NCI-H748 (cell line): ENCODE measurements at regions not wholly inside any gene's neighbourhood (a gene's known extent, or its start where the extent isn't known, plus 50 kb on each side); places are given as distances from the start of the nearest gene placed in this dataset.

Experiments used
- DNase-seq: peaks from one replicate; lab custom pipeline; 2025; ENCODE audit not compliant: unreplicated experiment; lab: John Stamatoyannopoulos, UW

- no peak for DNase-seq
Observed at GRCh38 chr1:55363268-55363667, 148.1 kb upstream of the USP24 start.

GRCh38 chr1:55362558-55362957, 147.4 kb upstream of the USP24 start:
- no peak for DNase-seq

GRCh38 chr1:55359611-55360010, 144.4 kb upstream of the USP24 start:
- DNase-seq = no peak

GRCh38 chr1:55358581-55358980, 143.4 kb upstream of the USP24 start:
- DNase-seq = no peak

- DNase-seq = no peak
Observed at GRCh38 chr1:55355549-55355948, 140.4 kb upstream of the USP24 start.

GRCh38 chr1:55353707-55354620, 138.8 kb upstream of the USP24 start:
- DNase-seq = no peak

- DNase-seq = no peak
Observed at GRCh38 chr1:55352811-55353180, 137.6 kb upstream of the USP24 start.

- DNase-seq = no peak
Observed at GRCh38 chr1:55352080-55352810, 137.1 kb upstream of the USP24 start.

GRCh38 chr1:55348356-55348755, 133.2 kb upstream of the USP24 start:
- DNase-seq = no peak

GRCh38 chr1:55347866-55348265, 132.7 kb upstream of the USP24 start:
- no peak for DNase-seq

GRCh38 chr1:55347041-55347440, 131.9 kb upstream of the USP24 start:
- no peak for DNase-seq

- no peak for DNase-seq
Observed at GRCh38 chr1:55346586-55346985, 131.4 kb upstream of the USP24 start.

GRCh38 chr1:55339681-55340080, 124.5 kb upstream of the USP24 start:
- no peak for DNase-seq

GRCh38 chr1:55338448-55338820, 123.3 kb upstream of the USP24 start:
- DNase-seq = no peak

- peak; percentile 56 for DNase-seq
Observed at GRCh38 chr1:55337801-55338447, 122.8 kb upstream of the USP24 start.

- DNase-seq = no peak
Observed at GRCh38 chr1:55334797-55335196, 119.6 kb upstream of the USP24 start.

GRCh38 chr1:55334160-55334559, 119.0 kb upstream of the USP24 start:
- no peak for DNase-seq

GRCh38 chr1:55333461-55333860, 118.3 kb upstream of the USP24 start:
- no peak for DNase-seq

GRCh38 chr1:55331351-55331750, 116.2 kb upstream of the USP24 start:
- DNase-seq = no peak

- DNase-seq = no peak
Observed at GRCh38 chr1:55329808-55330432, 114.8 kb upstream of the USP24 start.

- no peak for DNase-seq
Observed at GRCh38 chr1:55329091-55329490, 113.9 kb upstream of the USP24 start.
